PFSK-1 (cell line): ENCODE measurements at regions not wholly inside any gene's neighbourhood (a gene's known extent, or its start where the extent isn't known, plus 50 kb on each side); places are given as distances from the start of the nearest gene placed in this dataset.

Experiments
- POLR2AphosphoS5 ChIP-seq: IDR thresholded peaks from 2 replicates; pipeline ENCODE4 v1.6.1; 2012; ENCODE audit warnings: low read depth, mild to moderate bottlenecking, control low read depth, low read length, moderate library complexity
- REST ChIP-seq, 2 experiments: IDR thresholded peaks; 2 replicates each; pipeline versions ENCODE4 v1.6.1 to v1.8.0; 2011 to 2012; ENCODE audit warnings: low read depth in 2 of 2, low read length in 2 of 2, control low read depth in 1 of 2, inconsistent platforms in 1 of 2, mild to moderate bottlenecking in 1 of 2, moderate library complexity in 1 of 2; ENCODE audit not compliant: insufficient read depth in 1 of 2
- SIN3A ChIP-seq: IDR thresholded peaks from 2 replicates; pipeline ENCODE4 v1.6.1; 2012; ENCODE audit warnings: mild to moderate bottlenecking, low read length, moderate library complexity, borderline replicate concordance; ENCODE audit not compliant: insufficient read depth

- TF ChIP-seq REST (IDR thresholded peaks at IDR 0.05; ENCODE audit: insufficient read depth in 1 of 2, low read depth in 2 of 2, low read length in 2 of 2), result no peak
- no peak for TF ChIP-seq POLR2AphosphoS5
- no peak for TF ChIP-seq SIN3A
These were observed 77.4 kb downstream of the NCOR2 start for GRCh38 chr12:124489915-124490583.
